ENCODE measurements at regions not wholly inside any gene's neighbourhood (a gene's known extent, or its start where the extent isn't known, plus 50 kb on each side); places are given as distances from the start of the nearest gene placed in this dataset.
A peak's percentile ranks its signal among the peaks of the same experiment; 100 is the strongest.

DNA sequence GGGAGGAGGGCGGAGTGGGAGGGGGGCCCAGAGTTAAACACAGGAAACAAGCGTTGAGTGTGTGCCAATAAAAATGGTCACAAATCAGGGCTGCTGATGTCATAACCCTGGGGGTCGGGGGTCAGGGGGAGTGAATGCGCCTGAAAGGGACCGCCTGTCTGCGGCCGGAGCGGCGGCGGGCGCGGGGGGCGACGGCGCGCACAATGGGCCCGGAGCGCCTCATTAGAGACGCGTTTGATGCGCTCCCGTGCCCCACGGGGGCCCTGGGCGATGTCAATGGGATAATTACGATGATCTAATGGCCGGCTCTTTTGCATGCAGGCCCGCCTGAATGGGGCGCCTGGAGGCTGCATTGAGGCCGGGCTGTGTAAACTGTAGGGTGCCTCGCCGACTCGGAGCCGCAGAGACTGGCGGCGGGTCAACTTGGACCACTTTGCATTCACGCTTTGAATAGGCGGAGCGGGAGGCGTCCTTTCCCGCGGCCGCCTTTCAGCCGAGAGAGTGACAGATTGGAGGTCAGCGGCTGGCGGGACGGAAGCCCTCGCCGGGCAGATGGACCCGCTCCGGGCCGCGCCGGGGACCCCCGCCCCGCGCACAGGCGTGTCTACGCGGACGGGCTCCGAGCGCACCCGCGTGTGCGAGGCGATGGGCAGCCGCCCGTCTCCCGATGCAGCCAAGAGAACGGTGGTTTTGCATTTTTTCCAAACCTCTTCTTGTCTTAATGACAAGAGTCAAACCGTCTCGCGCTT is 296.1 kb downstream of the TFAP2C start:
- no peak overlapping the region for H3K9ac ChIP-seq (ENCODE audit: extremely low read depth, insufficient read length, low read length)
- H3K4me2 ChIP-seq (ENCODE audit: insufficient read depth, insufficient read length, low read length), result peak overlapping the region; percentile 37
- H4K91ac ChIP-seq (ENCODE audit: insufficient read length, low read depth, low read length), result no peak overlapping the region
- TF ChIP-seq, protein P1, sequence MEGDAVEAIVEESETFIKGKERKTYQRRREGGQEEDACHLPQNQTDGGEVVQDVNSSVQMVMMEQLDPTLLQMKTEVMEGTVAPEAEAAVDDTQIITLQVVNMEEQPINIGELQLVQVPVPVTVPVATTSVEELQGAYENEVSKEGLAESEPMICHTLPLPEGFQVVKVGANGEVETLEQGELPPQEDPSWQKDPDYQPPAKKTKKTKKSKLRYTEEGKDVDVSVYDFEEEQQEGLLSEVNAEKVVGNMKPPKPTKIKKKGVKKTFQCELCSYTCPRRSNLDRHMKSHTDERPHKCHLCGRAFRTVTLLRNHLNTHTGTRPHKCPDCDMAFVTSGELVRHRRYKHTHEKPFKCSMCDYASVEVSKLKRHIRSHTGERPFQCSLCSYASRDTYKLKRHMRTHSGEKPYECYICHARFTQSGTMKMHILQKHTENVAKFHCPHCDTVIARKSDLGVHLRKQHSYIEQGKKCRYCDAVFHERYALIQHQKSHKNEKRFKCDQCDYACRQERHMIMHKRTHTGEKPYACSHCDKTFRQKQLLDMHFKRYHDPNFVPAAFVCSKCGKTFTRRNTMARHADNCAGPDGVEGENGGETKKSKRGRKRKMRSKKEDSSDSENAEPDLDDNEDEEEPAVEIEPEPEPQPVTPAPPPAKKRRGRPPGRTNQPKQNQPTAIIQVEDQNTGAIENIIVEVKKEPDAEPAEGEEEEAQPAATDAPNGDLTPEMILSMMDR (conservative IDR thresholded peaks at IDR 0.05), result no peak
- peaks cover 21% of the 10 kb centered on the region; the same call in 1 of the 2 replicates for H3K27me3 ChIP-seq (ENCODE audit: insufficient read depth, low read length)
- H4K8ac ChIP-seq (replicated peaks; ENCODE audit: insufficient read length, low read depth, low read length), result no peak overlapping the region
- no peak overlapping the region for H2BK15ac ChIP-seq (ENCODE audit: low read depth, low read length)
- no peak overlapping the region for H3K23ac ChIP-seq (ENCODE audit: insufficient read length, low read depth, low read length)
- no peaks in the 10 kb centered on the region for H3K9me3 ChIP-seq (ENCODE audit: control insufficient read depth, low read depth, low read length)
- Mint-ChIP-seq H3K9me3 (peaks cover 0 to 7% of the 10 kb centered on the region in 2 experiments; a peak in 2 of 5 replicates), H3K4me3 (peak overlapping the region; percentile 53 to 82), H3K27me3 (ENCODE audit: low read depth) (peaks cover 85% of the 10 kb centered on the region), H3K27ac (no peak overlapping the region; a peak in 2 of 7 replicates), H3K4me1 (peaks cover 43 to 44% of the 10 kb centered on the region in 2 experiments), H3K36me3 (ENCODE audit: insufficient read depth in 1 of 3, low read depth in 3 of 3) (no peaks in the 10 kb centered on the region)
- H3K23me2 ChIP-seq (ENCODE audit: insufficient read length, low read depth, low read length, poor library complexity, severe bottlenecking), result peaks cover 11% of the 10 kb centered on the region
- H3K14ac ChIP-seq (ENCODE audit: insufficient read depth, low read length), result no peak overlapping the region
- H3K79me2 ChIP-seq (ENCODE audit: insufficient read depth, low read length), result no peaks in the 10 kb centered on the region
- H3K18ac ChIP-seq (ENCODE audit: insufficient read length, low read depth, low read length), result no peak overlapping the region
- H4K20me1 ChIP-seq (ENCODE audit: control insufficient read depth, insufficient read depth, insufficient read length), result no peaks in the 10 kb centered on the region
- no peak overlapping the region for H2BK120ac ChIP-seq (ENCODE audit: low read depth, low read length, poor library complexity, severe bottlenecking)
- no peak overlapping the region for H4K5ac ChIP-seq (ENCODE audit: insufficient read length, low read depth, low read length)
- no peak overlapping the region for H3K27ac ChIP-seq (ENCODE audit: insufficient read length, low read depth, low read length)
- H3K79me1 ChIP-seq (ENCODE audit: insufficient read depth, low read depth, low read length, poor library complexity, severe bottlenecking), result no peaks in the 10 kb centered on the region
- no CpG with 5 or more reads among the region's 73 CpGs for WGBS (ENCODE audit: extremely low coverage, insufficient read length, low lambda C conversion rate)
- no peak overlapping the region for H3K56ac ChIP-seq (ENCODE audit: insufficient read length, low read depth, low read length)
- H2AK5ac ChIP-seq (ENCODE audit: insufficient read length, low read length), result no peak overlapping the region
- H3T11ph ChIP-seq (ENCODE audit: low read length), result no peak overlapping the region
- no peak overlapping the region for H2BK5ac ChIP-seq (ENCODE audit: insufficient read length, low read length)
- no peak overlapping the region for H2BK20ac ChIP-seq (ENCODE audit: low read depth, low read length, poor library complexity, severe bottlenecking)
- H3K4me1 ChIP-seq (ENCODE audit: insufficient read depth, low read length), result peaks cover 4% of the 10 kb centered on the region; the same call in 1 of the 2 replicates
- H2BK12ac ChIP-seq (ENCODE audit: insufficient read length, low read depth, low read length), result no peak overlapping the region
- peak; percentile 87 for DNase-seq
- no peak overlapping the region for H2AFZ ChIP-seq (ENCODE audit: low read length)
- no peak overlapping the region for H3K4ac ChIP-seq (ENCODE audit: low read depth, low read length)
